ENCODE measurements at regions not wholly inside any gene's neighbourhood (a gene's known extent, or its start where the extent isn't known, plus 50 kb on each side); places are given as distances from the start of the nearest gene placed in this dataset.
A peak's percentile ranks its signal among the peaks of the same experiment; 100 is the strongest.

DNA sequence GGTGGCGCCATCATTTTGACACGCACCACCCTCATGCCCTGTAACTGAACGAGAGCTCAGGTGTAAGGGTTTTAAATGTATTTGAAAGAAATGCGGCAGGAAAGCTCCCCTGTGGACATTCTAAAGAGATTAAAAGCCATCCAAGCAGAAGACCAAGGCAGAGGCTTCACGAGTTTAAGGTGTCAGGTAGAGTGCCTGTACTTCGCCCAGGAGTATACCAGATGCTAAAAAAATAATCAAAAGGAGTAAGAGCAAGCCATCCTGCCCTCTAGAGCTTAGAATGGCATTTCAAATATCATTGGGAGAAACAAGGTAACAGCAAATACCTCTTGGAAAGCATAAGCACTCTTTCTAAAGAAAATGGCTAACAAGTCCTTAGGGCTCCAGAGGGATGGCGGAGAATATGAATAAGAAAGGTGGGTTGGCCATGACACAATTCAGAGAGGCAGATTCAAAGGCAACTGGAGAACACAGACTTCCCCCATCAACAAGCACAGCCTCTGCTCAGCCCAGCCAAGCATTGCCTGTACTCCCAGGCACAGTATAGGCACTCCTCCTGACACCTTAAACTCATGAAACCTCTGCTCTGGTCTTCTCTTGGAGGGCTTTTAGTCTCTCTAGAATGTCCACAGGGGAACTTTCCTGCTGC lies 447.6 kb downstream of the SUCLA2 start:
- Histone ChIP-seq H3K56ac (ENCODE audit: insufficient read length, low read depth, low read length) (no peak overlapping the region), H2BK120ac (ENCODE audit: low read depth, low read length, poor library complexity, severe bottlenecking) (no peak overlapping the region), H4K5ac (ENCODE audit: insufficient read length, low read depth, low read length) (no peak overlapping the region), H3K9ac (ENCODE audit: extremely low read depth, insufficient read length, low read length) (no peak overlapping the region), H3K4me1 (ENCODE audit: insufficient read depth, low read length) (peaks cover 2% of the 10 kb centered on the region; the same call in 1 of the 2 replicates), H2BK20ac (ENCODE audit: low read depth, low read length, poor library complexity, severe bottlenecking) (no peak overlapping the region), H3K79me2 (ENCODE audit: insufficient read depth, low read length) (no peaks in the 10 kb centered on the region), H4K8ac (replicated peaks; ENCODE audit: insufficient read length, low read depth, low read length) (no peak overlapping the region), H4K20me1 (ENCODE audit: control insufficient read depth, insufficient read depth, insufficient read length) (no peaks in the 10 kb centered on the region), H3K14ac (ENCODE audit: insufficient read depth, low read length) (no peak overlapping the region), H2BK12ac (ENCODE audit: insufficient read length, low read depth, low read length) (no peak overlapping the region), H2AFZ (ENCODE audit: low read length) (no peak overlapping the region), H3K9me3 (ENCODE audit: control insufficient read depth, low read depth, low read length) (no peaks in the 10 kb centered on the region), H2BK15ac (ENCODE audit: low read depth, low read length) (no peak overlapping the region), H3K79me1 (ENCODE audit: insufficient read depth, low read depth, low read length, poor library complexity, severe bottlenecking) (no peaks in the 10 kb centered on the region), H2AK5ac (ENCODE audit: insufficient read length, low read length) (no peak overlapping the region), H3K27ac (ENCODE audit: insufficient read length, low read depth, low read length) (no peak overlapping the region), H3K23ac (ENCODE audit: insufficient read length, low read depth, low read length) (no peak overlapping the region), H3K27me3 (ENCODE audit: insufficient read depth, low read length) (no peaks in the 10 kb centered on the region), H3K4me2 (ENCODE audit: insufficient read depth, insufficient read length, low read length) (no peak overlapping the region), H2BK5ac (ENCODE audit: insufficient read length, low read length) (no peak overlapping the region), H3K4ac (ENCODE audit: low read depth, low read length) (no peak overlapping the region), H4K91ac (ENCODE audit: insufficient read length, low read depth, low read length) (no peak overlapping the region), H3K18ac (ENCODE audit: insufficient read length, low read depth, low read length) (no peak overlapping the region), H3K23me2 (ENCODE audit: insufficient read length, low read depth, low read length, poor library complexity, severe bottlenecking) (no peaks in the 10 kb centered on the region), H3T11ph (ENCODE audit: low read length) (no peak overlapping the region)
- Mint-ChIP-seq H3K27me3 (ENCODE audit: low read depth) (no peaks in the 10 kb centered on the region), H3K4me1 (peaks cover 17 to 18% of the 10 kb centered on the region in 2 experiments), H3K9me3 (no peaks in the 10 kb centered on the region), H3K36me3 (ENCODE audit: insufficient read depth in 1 of 3, low read depth in 3 of 3) (no peaks in the 10 kb centered on the region; a peak in 1 of 7 replicates), H3K4me3 (no peak overlapping the region), H3K27ac (peak overlapping the region in 2 of 3 experiments; percentile 20 to 54; a peak in 4 of 7 replicates)
- DNase-seq, result peak; percentile 36
- no CpG with 5 or more reads among the region's 7 CpGs for WGBS (ENCODE audit: extremely low coverage, insufficient read length, low lambda C conversion rate)
- TF ChIP-seq, protein P1, sequence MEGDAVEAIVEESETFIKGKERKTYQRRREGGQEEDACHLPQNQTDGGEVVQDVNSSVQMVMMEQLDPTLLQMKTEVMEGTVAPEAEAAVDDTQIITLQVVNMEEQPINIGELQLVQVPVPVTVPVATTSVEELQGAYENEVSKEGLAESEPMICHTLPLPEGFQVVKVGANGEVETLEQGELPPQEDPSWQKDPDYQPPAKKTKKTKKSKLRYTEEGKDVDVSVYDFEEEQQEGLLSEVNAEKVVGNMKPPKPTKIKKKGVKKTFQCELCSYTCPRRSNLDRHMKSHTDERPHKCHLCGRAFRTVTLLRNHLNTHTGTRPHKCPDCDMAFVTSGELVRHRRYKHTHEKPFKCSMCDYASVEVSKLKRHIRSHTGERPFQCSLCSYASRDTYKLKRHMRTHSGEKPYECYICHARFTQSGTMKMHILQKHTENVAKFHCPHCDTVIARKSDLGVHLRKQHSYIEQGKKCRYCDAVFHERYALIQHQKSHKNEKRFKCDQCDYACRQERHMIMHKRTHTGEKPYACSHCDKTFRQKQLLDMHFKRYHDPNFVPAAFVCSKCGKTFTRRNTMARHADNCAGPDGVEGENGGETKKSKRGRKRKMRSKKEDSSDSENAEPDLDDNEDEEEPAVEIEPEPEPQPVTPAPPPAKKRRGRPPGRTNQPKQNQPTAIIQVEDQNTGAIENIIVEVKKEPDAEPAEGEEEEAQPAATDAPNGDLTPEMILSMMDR (conservative IDR thresholded peaks at IDR 0.05), result no peak

Measured in H9 (cell line).